NCI-H1694 (cell line): ENCODE measurements at regions not wholly inside any gene's neighbourhood (a gene's known extent, or its start where the extent isn't known, plus 50 kb on each side); places are given as distances from the start of the nearest gene placed in this dataset.

Experiments
- DNase-seq: peaks from one replicate; lab custom pipeline; 2025; lab: John Stamatoyannopoulos, UW

DNA sequence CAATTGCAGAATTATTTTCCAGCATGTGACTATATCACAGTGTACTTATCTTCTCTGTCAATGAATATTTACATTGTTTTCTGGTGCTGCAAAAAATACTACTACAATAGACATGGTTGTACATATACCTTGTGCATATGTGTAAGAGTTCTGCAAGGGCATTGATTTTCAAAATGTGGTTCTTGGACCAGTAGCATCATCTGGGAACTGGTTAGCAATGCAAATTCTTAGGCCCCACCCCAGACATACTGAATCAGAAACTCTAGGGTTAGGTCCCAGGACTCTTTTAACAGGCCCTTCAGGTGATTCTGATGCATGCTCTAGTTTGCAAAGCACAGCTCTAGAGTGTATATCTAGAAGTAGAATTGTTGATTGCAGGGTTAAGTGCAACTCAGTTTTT is 292.3 kb downstream of the ZNF621 start:
- no peak for DNase-seq

DNA sequence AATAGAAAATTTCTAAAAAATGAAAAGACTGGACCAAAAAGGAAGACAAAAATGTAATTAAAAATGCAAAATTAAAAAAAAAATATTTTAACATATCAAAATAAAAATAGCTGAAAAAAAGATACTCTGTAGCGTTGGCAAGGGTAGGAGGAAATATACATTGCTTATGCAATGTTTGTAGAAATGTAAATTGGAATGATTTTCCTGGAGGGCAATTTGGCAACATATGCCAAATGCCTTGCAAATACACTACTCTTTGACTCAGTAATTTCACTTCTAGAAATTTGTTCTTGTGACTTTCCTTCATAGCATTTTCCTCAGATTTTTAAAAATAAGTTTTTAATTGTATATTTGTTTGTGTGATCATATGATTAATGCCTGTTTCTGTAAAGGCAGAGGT is 296.6 kb downstream of the ZNF621 start:
- DNase-seq = no peak

DNA sequence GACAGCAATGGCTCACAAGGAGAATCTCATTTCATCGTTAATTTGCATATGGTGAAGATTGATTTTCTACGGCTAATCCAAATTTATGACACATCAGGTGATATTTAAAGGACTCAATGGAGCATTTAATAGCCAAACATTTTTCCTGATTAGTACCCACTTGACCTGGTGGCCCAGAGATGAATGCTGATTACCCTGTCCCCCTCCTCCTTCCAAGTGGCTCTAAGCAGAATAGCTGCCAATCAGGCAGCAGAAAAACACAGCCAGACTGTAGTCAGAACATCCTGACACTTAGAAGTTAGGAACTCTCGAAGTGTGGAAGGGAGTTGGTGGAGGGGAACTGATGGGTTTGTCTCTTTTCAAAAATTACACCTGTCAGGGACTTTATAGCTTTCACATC is 302.5 kb downstream of the ZNF621 start:
- no peak for DNase-seq

DNA sequence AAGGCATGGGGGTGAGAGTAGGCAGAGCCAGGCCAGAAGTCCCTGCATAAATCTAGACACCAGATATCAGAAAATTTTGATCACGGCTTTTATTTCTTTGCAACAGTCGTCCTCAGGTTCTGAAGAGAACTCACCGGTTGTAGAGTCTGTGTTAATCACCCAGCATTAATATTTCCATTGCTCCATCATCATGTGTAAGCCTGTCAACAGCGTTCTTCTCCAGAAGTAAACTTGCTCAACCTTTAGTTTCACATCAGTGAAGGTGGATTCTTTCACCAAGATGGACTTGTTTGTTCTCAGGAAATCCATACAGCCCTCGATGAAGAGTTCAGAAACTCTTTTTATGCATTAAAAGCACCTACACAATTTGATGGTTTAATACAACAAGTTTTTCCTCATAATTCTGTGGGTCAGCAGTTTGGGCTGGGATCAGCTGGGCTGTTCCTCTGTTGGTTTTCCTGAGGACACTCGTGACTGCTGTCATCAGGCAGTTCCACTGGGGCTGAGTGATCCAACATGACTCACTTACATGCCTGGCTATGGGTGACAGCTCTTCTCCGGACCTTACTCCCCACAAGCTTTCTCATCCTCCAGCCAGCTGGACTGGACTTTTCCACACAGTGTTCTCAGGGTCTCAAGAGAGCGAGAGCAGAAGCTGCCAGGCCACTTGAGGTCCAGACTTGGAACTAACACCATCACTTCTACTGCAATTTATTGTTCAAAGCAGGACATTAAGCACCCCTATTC is 303.4 kb downstream of the ZNF621 start:
- no peak for DNase-seq

DNA sequence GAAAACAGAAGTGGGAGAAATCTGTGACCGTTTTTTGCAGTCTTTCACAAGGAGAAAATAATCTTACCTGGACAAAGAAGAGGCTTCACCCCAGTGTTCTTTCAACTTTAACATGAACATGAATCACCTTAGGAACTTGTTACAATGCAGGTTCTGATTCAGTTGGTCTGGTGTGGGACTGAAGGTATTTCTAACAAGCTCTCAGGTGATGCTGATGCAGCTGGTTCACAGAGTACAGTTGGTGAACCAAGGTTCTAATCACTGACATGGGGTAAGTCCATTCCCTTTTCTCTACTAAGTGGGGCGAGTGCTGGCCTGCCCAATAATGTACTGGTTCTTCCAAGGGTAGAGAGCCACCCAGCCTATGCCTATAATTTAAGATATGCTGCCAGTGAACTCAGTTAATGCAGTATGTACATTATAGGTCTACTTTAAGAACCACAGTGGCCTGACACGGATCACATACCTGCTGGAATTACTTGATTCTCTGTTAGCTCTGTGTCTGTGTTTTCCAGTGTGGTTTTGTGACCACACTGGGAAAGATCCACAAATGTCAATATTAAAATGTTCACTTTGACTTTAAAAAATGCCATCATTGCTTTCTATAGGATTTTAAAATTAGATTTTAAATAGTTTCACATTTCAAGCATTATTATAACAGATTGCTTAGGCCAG is 304.1 kb downstream of the ZNF621 start:
- DNase-seq = no peak

DNA sequence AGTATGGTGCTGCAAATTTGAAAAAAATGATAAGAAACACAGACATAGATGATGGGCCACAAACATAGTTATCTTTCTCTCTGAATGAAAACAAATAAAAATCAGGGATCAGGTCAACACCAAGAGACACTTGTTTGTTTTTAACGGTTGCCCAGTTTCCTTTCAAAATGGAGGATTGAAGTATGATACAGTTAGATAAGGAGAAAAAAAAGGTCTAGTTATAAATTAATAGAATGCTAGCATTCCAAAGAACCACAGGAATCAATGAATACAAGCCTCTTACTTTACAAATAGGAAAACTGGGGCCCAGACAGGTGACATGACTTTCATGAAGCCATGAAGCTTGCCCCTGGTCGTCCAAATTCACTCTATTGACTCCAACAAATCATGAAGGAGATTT is 305.1 kb downstream of the ZNF621 start:
- no peak for DNase-seq

DNA sequence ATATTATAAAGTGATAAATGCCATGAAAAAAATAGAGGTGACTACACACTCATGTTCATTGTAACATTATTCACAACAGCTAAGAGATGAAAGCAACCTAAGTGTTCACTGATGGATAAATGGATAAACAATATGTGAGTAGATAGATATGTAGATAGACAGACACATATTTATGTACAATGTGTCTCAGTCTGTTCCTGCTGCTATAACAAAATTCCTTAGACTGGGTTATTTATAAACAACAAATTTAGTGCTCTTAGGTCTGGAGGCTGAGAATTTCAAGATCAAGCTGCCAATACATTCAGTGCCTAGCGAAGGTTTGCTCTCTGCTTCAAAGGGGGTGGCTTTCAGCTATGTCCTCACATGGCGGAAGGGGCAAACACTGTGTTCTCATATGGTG is 312.5 kb downstream of the ZNF621 start:
- DNase-seq = no peak

DNA sequence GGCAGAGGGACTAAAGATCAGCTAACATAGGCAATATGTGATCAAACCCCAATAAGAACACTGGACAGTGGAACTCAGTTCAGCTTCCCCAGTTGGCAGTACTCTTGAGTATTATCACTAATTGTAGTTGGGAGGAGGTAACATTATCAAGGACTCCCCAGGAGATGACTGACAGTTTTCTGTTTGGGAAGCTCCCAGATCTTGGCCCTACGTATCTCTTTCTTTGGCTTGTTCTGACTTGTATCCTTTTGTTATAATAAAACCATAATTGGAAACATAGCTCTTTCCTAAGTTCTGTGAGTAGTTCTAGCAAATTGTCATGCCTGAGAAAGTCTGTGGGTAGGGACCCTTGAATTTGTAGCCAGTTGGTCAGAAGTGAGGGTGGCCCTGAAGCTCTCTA is 316.4 kb downstream of the ZNF621 start:
- DNase-seq = no peak

DNA sequence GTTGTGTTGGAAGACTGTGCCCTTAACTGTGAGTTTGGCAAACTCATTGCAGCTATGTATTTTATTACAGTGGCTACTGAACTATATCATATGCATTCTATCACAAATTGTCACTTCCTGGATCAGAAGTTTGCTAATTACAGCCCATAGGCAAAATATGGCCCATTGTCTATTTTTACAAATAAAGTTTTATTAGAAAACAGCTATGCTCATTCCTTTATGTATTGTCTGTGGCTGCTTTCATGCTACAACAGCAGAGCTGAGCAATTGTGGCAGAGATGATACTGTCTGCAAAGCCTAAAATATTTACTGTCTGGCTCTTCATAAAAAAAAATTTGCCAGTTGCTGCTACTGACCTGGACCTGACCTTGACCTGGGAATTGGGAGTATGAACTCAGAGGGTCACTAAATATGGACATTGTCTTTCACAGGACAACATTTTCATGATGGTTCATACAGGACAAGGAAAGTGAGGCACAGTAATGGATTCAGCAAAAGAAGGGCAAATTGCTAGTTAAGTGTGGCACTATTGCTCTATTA is 316.9 kb downstream of the ZNF621 start:
- no peak for DNase-seq

DNA sequence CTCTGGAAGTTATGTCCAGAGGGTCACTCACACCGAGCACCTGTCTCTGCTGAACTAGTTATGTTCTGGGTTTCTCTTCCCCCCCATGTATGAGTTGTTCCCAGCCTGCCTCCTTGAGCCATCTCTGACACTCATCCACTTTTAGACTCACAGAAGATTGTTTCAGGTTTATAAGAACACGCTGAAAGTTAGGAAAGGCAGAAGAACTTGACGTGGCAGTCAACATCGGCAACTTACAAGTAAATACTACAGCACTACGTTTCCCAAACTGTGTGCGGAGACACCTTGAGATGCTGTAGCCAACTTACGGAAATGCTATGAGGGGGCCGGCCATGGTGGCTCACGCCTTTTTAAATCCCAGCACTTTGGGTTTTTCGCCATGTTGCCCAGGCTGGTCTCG is 318.0 kb downstream of the ZNF621 start:
- DNase-seq = no peak

DNA sequence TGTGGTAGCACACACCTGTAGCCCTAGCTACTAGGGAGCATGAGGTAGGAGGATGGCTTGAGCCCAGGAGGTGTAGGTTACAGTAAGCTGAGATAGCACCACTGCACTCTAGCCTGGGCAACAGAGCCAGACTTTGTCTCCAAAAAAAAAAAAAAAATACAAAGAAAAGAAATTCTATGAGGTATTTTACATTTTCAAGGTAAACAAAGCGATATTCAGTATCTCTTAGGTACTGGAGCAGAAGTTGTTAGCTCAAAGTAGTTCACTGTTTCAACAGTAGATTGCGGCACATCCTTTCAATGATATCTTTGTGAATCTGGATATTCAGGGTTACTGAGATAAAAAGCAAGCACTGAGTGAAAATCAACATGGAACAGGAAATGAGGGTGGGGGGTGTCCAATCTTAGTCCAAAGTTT is 318.5 kb downstream of the ZNF621 start:
- DNase-seq = no peak

DNA sequence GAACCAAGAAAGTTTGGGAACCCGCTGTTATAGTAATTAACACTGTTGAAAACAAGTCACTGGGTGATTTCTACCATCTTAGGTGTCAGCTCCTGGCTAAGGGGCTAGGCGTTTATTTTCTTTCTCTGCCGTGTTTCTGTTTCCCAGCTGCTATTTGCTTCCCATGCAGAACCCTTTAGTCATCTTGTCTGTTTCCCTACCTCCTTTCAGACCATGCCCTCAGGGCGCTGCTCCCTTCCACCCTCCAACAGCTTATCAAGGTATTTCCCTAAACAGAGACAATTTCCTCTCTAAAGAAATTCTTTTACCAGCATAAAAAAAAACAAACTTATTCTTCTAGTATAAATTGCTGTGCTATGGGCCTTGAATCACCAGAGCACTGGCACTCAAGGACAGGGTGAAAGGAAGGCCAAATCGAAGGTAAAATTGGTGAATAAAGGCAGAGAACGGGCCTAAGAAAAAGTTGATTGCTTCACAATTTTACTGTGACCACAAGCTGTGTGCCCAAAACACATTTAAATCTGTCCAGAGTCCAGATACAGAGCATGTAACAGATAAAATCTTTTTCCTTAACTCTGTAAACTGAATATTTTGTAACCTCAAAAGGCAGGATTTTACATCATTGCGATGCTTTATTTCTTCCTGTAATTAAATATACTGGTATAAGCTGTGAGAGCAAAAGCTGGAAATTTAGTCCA is 319.2 kb downstream of the ZNF621 start:
- no peak for DNase-seq

DNA sequence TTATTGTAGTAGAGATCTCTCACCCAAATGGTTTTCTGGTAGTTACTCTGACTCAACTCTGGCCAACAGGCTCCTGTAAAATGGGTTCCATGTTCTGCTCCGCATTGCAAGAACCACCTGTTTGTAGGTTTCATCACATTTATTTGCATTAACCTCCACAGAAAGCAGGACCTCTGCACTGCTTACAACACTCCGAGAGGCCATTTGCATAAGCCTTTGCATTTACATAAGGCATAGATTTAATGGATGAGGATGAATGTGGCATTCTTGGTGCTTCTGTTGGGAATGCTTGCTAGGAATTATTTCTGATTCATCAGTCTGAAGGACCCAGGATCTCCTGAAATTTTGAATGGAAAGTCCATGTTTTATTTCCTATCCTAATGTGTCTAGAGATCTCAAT is 320.1 kb downstream of the ZNF621 start:
- DNase-seq = no peak

DNA sequence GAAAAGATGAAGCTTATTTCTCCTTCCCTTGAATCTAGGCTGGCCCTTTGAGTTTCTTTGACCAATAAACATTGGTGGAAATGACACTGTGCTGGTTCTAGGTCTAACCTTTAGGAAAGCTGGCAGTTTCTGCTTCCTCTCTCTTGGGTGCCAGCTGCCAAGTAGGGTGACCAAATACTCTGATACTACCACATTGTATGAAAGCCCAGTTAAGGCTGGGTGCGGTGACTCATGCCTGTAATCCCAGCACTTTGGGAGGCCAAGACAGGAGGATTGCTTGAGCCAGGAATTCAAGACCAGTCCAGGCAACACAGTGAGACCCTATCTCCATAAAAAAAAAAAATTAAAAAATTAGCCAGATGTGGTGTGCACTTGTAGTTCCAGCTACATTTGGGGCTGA is 320.7 kb downstream of the ZNF621 start:
- DNase-seq = no peak

DNA sequence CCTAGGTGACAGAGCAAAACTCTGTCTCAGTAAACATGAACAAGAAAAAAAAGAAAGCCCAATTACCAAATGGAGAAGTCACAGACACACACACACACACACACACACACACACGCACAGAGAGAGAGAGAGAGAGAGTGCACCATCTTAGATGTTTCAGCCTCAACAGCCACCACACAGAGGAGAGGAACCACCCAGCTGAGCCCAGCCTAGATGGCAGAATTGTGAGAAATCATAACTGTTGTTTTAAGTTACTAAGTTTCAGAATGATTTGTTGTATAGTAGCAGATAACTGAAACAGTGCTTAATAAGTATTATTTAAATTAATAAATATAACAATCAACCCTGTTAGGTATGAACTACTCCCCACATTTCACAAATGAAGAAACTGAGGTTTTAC is 321.2 kb downstream of the ZNF621 start:
- no peak for DNase-seq

DNA sequence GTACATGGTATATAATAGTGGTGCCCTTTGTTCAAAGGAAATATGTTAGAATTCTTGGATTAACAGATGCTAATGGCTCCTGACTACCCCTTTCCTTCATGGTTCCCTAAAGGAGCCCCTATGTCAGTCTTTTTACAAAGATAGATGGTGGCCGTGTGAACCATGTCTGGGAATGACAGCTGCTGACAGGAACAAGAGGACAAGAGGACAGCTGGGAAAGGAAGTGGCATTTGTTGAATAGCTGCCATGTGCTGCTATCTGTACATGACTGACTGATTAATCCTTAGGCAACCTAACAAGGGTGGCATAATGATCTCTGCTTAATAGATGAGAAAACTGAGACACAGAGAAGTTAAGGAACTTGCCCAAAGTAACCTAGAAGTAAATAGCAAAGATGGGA is 321.7 kb downstream of the ZNF621 start:
- DNase-seq = no peak

DNA sequence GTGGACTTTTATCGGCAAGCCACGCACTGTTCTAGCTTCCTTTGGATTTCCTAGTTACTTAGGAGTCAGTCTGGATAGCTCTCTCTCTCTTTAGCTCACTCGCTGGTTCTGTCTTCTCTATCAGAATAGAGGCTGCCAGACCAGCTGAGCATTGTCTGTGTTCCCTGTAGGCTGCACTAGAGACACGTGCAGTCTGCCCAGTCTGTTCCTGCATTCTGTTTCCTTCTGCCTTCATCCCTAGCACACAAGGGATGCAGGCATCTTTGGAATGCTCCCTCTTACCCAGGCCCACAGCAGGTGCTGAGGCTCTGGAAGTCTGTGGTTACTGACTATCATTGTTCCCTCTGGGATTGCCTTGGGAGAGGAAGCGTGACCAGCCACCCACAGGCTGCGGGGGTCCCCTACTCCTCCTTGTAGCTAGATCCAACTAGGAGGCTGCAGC is 322.8 kb downstream of the ZNF621 start:
- DNase-seq = no peak

DNA sequence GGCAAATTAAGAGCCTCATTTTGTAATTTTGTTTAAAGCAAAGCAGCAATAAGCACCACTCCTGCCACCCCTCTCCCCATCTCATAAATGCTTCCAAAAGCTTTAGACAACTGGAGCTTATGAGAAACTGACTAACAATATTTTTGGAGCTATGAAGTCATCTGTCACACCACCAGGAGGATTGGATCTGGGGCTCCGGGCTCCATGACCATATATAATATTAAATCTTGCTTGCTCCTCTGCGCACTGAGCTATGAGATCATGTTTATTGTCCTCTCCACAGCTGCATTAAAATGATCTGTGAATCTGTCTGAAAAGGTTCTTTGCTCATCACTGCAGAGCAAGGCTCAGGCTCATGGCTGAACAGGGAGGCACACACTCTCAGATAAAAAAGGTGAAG is 323.7 kb downstream of the ZNF621 start:
- no peak for DNase-seq

DNA sequence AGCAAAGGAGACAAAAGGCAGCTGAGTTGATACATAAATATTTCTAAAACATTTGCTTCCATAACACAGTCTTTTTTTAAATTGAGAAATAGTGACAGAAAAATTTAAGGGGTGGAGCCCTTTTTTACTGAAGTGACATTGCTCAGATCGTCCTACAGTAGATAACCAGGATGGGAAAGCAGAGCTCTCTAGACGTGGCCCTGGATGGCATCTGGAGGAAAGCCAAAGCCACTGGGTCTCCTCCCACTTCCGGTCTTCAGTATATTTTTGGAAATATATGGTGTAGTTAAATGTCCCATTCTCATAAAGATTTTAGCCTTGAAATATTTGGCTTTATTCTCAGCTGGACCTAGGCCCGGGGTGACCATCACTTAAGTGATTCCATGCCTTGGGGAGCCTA is 326.1 kb downstream of the ZNF621 start:
- DNase-seq = no peak

DNA sequence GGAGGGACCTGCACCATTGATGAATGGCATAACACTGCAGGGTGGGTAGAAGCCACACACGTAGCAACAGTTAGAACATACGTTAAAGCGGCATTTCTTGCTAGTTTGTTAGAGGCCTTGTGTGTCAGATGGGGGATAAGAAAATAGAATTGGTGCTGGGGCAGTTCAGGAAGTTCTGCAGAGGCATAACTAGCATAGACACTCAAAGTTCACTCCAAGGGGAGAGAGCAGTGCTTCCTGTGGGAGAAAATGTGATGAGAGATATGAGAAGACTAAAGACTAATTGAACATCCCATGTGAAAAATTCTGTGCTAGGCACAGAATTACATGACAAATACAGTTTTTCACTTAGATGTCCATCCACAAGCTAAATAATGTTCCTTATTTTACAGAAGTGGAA is 327.1 kb downstream of the ZNF621 start:
- no peak for DNase-seq

DNA sequence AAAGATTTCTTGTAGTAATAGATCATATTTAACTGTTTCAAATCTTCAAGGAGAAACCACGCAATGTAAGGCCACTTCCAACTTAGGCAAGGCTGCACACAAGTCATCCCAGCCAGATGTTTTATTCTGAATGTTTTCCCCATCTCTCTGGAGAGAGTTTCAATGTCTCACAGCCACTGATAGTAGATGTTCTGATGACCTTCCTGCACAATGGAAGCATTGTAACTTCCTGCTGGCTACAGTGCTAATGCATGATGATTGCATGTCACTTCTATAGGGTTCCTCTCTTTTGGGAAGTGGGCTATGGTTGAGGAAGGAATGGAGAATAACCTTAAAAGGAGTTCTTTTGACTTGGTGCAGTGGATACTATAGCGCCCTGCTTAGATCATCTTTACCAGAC is 328.0 kb downstream of the ZNF621 start:
- DNase-seq = no peak

DNA sequence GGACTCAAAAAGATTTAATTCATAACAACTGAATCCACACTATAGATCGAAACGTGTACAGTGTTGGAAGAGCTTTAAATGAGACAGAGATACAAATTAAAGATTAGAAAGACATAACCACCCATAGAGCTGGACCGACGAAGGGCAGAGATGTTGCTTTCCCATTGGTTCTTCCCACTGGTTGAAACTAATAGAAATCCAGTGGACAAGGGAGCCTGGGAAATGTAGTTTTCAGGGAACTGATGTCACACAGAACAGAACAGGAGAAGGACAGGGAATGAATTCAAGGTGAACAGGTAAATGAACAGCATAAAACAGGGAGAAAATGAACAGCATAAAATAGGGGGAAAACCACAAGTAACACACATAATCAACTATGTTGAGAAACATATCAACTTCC is 328.7 kb downstream of the ZNF621 start:
- DNase-seq = no peak

DNA sequence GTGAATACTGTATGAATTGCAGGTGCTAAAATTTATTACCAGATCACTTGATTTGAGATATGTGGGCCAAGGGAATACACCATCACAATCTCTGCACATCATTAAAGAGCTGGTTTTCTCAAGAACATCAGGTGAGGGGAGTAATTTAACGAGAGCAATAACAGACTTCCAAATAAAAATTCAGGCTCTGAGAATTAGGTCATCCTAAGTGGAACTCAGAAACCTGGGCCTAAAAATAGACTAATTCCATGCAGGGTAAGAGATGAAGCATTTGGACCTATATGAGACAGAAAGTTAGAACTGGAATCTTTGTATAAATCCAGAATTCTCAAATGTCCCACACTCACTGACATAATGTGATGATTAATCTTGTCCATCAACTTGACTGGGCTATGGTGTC is 331.1 kb downstream of the ZNF621 start:
- DNase-seq = no peak
